Limb (tissue), 2 donors: ENCODE measurements at regions not wholly inside any gene's neighbourhood (a gene's known extent, or its start where the extent isn't known, plus 50 kb on each side); places are given as distances from the start of the nearest gene placed in this dataset.
"Not testable (repeated sequence)": the region's sequence is repeated elsewhere in the genome, so short reads cannot be mapped to it uniquely, and the experiment has no call there.

Experiments
- DNase-seq, 2 donors: peaks; one replicate each; pipeline ENCODE4 v3.0.0-alpha.2; 2016; ENCODE audit errors: extremely low spot score in 2 of 2

DNA sequence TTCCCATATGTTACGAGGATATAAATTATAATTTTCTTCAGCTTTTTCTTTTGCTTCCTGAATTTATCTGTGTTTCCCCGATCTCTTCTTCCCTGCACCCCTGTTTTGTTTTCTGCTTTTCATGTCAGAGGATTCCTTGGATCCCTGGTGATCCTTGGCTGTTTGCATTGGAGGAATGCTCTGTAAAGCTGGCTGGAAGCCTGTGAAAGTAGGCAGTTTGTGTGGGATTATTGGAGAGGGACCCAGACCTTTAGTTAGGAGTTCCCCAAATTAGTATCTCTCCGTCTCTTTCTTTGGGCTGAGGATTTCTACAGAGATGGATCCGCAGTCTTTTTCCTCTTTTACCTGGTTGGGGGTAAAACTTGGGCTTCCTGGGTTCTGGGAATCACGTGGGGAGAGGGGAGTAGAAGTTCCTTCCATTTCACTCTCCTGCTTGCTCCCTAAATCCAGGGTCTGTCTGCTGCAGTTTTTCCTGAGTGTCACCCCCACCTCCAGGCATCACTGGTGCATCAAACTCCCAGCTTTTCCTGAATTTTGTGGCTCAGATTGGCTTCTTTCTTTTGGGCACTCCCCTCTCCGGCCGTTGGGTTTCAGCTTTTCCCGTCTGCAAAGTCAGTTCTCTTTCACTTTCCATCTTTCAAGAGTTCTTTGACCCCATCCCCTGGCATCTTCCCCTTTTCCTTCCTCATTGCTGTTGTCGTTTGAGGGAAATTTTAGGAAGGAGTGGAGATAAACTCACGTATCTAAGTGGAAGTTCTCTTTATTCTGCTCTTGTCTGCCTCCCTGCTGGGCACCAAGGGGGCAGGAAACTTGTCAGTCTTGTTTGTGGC, 79.1 kb upstream of the ALX4 start:
- DNase-seq: no peak

DNA sequence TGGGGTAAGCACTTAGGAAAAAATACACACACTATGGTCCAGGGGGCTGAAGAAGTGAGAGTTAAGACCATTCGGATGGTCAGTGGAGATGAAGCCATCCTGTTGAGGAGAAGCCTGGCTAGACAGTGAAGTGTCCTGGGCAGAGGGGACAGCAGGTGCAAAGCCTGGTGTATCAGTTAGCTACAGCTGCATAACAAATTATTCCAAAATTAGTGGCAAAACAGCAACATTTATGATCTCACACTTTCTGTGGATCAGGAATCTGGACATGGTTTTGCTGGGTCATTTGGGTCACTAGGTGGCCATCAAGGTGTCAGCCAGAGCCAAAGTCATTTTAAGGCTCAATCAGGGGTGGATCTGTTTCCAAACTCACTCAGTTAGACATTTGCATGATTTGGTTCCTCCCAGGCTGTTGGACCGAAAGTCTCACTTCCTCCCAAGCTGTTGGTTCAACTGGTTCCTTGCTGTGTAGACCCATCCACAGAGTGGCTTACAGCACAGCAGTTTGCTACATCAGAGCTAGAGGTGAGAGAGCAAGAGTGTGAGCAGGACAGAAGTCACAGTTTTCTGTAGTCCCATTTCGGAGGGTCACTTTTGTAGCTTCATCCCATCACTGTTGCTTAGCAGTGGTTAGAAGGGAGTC, 80.1 kb upstream of the ALX4 start:
- DNase-seq: no peak

DNA sequence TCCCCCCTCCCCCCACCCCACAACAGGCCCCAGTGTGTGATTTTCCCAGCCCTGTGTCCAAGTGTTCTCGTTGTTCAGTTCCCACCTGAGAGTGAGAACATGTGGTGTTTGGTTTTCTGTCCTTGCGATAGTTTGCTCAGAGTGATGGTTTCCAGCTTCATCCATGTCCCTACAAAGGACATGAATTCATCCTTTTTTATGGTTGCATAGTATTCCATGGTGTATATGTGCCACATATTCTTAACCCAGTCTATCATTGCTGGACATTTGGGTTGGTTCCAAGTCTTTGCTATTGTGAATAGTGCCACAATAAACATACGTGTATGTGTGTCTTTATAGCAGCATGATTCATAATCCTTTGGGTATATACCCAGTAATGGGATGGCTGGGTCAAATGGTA, 81.1 kb upstream of the ALX4 start:
- not testable (repeated sequence) for DNase-seq

DNA sequence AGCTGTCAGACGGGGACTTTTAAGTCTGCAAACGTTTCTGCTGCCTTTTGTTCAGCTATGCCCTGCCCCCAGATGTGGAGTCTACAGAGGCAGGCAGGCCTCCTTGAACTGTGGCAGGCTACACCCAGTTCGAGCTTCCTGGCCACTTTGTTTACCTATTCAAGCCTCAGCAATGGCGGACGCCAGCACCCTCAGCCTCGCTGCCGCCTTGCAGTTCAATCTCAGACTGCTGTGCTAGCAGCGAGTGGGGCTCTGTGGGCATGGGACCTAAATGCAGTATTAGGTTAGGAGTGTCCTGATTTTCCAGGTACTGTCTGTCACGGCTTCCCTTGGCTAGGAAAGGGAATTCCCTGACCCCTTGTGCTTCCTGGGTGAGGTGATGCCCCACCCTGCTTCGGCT, 86.8 kb upstream of the ALX4 start:
- DNase-seq: not testable (repeated sequence)

GRCh38 chr11:44397586-44398178, 87.7 kb upstream of the ALX4 start:
- DNase-seq: no peak

GRCh38 chr11:44398266-44399030, 88.5 kb upstream of the ALX4 start:
- DNase-seq: no peak

DNA sequence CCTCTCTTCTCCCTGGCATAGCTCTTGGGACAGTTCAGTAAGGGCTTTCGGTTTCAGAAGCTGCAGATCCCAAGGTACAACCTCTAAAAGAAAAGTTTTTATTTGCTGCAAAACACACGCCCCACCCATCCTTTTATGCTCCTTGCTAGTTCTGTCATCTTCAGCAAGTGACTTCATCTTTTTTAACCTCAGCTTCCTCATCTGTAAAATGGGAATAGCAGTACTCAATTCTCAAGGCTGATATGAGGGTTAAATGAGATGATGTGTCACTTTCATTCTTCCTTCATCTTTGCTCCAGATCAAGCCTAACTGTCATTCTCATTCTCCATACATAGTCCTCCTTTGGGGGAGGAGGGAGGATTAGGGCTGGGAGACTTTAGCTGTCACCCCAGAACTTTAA, 90.0 kb upstream of the ALX4 start:
- no peak for DNase-seq

DNA sequence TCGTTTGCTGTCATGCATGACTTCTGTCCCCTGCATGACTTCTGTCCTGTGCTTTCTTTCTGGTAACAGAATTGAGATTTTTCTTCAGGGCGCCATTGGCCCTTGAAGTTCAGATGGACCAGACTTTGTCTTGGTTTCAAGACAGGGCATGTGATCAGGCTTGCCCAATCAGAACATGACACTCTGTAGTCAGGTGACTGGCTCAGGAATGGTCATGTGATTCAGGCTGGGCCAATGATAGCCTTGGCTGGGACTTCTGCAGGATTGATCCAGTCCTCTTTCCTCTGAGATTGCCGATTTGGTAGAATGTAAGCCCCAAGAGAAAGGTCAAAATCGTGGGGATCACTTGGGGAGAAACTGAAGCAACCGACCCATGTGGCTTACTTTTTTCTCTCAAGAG, 90.5 kb upstream of the ALX4 start:
- no peak for DNase-seq

DNA sequence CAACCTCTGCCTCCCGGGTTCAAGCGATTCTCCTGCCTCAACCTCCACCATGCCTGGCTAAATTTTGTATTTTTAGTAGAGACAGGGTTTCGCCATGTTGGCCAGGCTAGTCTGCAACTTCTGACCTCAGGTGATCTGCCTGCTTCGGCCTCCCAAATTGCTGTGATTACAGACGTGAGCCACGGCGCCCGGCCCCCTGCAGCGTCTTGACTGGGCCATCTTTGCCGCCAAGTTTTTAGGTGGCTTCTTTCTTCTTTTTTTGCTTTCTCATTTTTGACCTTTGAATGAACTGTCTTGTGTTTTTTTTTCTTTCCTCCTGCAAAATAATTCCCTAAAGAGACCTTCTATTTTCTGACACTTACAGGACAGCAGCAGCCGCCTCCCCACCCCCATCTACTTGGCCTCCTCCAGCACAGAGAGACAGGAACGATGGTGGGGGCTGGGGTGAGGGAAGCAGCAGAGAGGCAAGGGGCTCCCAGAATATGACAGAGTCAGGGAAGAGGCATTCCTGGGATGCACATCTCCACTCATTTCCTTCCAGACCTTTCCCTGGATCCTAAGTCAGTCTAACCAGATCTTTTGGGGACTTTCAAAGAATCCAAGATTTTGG, 92.6 kb upstream of the ALX4 start:
- no peak for DNase-seq

GRCh38 chr11:44403176-44403575, 93.2 kb upstream of the ALX4 start:
- no peak for DNase-seq

- no peak for DNase-seq
These were observed 93.8 kb upstream of the ALX4 start for GRCh38 chr11:44403587-44404273.

- peak in 1 of 2 donors; percentile 32 for DNase-seq
These were observed 94.4 kb upstream of the ALX4 start for GRCh38 chr11:44404301-44404700.

- no peak for DNase-seq
These were observed 94.9 kb upstream of the ALX4 start for GRCh38 chr11:44404736-44405395.

DNA sequence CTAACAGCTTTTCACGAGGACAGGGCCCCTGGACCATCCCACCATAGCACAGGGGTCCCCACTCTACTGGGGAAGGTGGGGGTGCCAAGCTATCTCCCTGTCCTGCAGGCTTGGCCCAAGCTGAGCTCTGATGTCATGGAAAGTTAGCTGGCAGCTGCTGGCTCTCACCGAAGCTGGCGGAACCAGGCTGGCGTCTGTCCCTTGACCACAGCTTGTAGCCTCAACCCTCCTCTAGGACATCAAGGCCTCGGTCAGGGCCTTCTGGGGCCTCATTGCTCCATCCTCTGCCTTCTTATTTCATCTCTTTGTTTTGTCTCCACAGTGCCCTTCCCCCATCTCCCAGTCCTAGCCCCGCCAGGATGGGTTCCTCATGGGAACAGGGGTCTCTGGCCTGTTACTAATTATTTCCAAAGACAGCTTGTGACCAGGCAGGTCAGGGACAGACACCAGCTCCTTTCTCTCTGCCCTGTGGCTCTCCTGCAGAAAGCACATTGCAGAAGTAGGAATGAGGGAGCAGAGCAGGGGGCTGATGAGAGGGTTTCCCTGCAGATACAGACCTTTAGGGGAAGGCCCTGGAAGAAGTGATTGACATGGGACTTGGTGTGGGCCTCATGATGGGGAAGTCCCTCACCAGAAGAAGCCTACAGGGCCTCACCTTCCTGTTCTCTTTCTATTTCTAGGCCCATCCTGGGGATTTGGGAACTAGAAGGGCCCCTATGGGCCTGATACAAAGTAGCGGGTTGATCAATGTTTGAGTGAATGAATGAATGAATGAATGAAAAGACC, 97.5 kb upstream of the ALX4 start:
- DNase-seq: no peak

DNA sequence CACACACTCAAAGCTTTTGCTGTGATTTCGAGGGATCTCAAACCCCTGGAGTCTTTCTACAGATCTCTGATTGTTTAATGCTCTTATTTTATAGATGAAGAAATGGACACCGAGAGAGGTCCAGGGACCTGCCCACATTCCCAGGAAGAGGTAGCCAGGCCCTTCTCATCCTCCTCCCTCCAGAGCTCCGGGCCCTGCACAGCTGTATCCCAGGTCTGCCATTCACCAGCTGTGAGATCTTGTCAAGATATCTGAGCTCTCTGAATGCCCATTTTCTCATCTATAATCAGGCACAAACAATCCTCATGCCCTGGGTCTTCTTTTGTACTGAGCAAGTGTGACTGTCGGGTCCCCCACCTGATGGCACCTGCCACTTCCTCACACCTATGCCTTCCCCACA, 98.2 kb upstream of the ALX4 start:
- no peak for DNase-seq

DNA sequence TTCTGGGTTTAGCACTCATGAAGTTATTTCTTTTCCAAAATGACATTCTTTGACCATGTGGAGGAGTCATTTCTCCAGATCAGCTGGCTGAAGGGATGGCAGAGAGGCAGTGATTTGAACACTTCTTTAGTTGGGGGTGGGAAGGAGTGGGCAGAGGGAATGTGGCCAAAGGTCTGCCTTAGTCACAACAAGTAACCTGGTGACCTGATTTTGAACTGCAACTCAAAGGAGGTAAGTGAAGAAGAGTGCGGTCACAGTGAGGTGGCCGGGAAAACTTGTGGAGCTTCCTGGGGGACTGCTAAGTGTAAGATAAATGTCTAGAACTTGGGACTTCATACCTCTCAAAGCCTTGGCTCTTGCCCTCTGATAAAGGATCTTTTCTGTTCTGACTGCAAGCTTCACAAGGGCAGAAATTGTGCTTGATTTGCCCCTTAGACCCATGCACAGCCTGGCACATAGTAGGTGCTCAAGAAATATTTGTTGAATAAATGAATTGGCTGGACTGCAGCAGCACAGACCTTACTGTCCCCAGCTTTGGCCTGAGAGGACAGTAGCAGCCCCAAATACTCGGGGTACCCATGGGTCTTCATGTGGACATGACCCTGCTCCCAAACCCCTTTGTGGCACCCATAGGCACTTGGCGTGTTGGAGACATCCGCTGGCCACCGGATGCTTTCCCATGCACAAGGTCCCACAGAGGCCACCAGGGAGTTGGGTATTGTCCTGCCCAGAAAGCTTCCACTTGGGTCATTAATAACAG, 99.0 kb upstream of the ALX4 start:
- no peak for DNase-seq

GRCh38 chr11:44409558-44410236, 99.8 kb upstream of the ALX4 start:
- DNase-seq: no peak

DNA sequence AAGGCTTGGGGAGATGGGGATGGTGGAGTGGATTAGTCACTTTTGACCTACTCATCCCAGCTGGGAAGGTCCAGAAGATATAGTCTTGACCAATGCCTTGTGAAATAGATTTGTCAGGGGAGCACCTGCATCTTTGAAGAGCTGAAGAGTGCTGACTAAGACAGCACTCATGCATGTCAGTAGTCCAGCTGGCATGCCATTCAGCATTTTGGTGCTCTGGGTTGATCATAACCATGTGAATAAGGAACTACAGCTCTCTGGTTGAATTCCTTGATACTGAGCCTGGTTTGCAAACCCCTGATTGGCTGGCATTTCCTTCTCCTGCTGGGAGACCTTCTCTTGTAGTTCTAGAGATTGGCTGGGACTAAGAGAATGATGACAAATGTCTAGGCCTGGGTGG, 106.8 kb upstream of the ALX4 start:
- DNase-seq: no peak
